ENCODE measurements at regions not wholly inside any gene's neighbourhood (a gene's known extent, or its start where the extent isn't known, plus 50 kb on each side); places are given as distances from the start of the nearest gene placed in this dataset.
"Not testable (repeated sequence)": the region's sequence is repeated elsewhere in the genome, so short reads cannot be mapped to it uniquely, and the experiment has no call there.

DNA sequence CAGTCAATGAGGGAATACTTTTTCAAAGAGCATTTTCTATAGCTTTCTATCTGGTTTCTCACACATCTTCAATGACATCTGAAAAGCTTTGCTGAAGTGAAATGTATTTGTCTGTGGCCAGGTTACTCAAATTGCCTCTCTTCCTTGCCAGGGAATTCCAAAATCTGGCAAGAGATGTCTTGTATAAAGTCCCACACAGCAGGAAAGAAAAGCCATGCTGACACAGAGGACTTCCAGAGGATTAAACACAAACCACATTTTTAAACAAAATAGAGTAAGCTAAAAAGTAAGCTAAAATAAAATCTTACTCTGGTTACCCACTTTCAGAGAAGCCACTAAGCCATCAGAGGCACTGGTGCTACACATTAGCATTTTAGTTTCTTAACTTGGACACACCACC is 93.1 kb upstream of the BCAR3 start:
- DNase-seq (ENCODE audit: low spot score in 2 of 2), result no peak

DNA sequence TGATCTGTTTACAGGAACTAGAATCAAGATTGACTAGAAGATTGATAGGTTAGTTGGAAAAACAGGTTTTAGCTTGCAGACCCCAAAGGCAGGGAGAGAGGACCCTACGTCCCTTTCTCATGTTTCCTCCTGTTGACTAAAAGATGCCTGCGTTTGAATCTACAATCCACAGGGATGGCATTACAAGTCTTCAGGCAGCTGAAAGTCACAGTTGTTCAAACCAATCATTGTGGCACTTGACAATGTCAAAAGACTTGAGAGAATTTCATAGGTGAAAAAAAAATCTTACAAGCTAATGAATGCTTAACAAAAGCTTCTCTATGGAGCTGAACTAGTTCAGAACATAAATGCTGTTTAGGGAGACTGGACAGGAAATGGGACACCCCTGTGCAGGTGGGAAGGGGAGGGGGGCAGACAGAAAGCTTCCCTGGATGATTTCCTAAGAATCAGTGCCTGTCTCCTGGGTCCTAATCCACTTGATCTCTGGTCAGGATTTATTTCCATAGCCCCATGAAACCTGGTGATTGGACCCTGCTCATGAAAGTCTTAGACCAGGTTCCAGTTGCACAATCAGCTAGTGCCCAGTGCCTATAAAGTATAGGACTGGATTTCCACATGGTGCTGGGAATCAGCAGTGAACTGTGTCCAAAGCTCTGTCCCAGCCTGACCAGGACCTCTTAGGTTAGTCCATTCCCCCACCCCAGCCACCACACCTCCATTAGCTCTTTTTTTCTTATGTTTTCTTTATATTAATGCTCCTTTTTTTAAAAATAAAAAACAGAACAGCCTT is 91.6 kb upstream of the BCAR3 start:
- FAIRE-seq (no peak), DNase-seq (ENCODE audit: low spot score in 2 of 2) (no peak)

More for the DNA sequence above, 93.1 kb upstream of the BCAR3 start:
- no peak for FAIRE-seq

DNA sequence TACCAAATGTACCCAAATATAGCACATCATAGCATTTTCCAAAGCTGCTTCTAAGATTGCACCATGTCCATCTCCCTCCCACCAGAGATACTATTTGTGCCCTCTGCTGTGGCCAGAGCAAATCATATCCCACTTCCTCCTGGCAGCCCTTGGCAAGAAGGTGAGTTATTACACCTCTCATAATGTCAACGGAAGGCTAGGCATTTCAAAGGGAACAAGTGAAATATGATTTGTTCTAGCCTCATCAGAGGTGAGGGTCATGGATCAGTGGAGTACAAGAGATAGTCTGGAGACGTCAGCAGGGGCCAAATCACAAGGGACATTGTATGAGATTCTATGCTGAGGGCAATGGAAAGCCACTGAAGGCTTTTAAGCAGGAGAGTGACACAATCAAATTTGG is 90.2 kb upstream of the BCAR3 start:
- DNase-seq (ENCODE audit: low spot score in 2 of 2), result no peak
- FAIRE-seq, result no peak

DNA sequence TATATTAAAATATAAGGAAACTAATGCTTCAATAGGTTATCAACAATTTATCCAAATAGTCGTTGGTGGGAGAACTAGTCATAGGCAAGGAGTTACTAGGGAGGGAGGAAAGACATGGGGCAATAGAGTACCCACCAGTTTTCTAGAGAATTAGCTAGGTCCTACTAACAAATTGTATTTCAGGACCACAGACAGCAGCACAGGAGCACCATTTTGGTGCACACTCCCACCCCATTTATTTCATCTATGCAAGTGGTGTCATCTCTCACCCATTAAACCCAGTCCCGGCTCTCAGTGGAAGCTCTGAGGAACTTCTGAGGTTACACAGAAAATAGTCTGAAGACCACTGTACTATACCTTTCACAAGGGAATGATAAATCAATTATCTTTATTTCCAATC is 89.0 kb upstream of the BCAR3 start:
- FAIRE-seq (no peak), DNase-seq (ENCODE audit: low spot score in 2 of 2) (no peak)

DNA sequence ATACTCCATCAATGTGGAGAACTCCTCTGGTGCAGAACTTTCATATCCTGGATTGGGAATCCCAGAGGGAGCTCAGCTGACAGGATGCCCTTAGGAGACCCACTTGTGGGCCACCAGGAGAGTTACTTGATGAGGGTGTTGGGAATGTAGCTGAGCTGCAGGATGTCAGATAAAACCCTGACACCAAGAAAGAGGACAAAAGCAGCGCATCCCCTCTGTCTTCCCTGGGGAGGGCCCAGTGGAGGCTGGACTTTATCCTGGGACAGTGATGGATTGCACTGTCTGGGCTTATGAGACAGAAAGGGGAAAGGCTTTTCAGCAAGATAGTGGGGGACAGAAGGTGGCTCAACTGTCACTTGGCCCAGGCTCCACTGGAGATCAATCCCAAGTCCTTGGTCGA is 88.1 kb upstream of the BCAR3 start:
- FAIRE-seq, result no peak
- no peak for DNase-seq (ENCODE audit: low spot score in 2 of 2)

DNA sequence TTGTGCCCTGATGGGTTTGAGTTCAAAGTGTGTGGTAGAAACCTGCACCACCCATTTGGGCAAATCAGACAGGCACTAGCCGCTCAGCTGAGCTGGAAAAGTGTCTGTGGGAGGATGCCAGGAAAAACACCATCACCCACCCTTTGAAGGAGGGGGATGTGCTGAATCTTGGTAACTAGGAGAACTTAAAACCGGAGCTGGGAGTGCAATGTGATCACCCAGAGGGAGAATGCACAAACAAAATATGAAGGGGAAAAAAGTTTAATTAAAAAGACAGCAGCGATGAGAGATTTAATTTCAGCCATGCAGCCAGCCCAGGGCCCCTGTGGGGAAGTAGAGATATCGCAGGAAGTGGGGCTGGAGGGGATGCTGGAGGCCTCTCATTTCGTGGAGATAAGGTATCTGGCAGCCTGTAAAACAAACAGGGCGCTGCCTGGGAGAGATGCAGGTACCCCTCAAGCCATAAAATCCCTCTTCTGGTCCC is 86.8 kb upstream of the BCAR3 start:
- DNase-seq (ENCODE audit: low spot score in 2 of 2) (peak in 1 of 2 donors; percentile 24), FAIRE-seq (no peak)

DNA sequence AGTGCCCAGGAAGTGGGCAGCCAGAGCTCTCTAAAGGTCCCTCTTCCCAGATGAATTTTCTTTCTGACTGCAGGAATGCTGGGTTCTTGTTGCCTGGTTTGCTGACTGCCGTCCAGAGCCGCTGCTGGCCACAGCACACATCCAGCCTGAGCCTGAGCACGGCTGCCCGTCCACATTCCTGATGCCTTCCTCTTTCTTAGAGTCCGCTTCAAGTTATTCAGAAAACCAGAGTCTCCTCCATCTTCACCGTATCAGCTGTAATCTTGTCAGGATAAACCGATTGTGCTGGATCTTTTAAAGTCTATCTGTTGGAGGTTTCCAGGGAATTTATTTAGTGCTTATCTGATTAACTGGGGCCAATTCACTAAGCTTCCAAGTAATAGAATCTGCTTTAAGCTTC is 84.8 kb upstream of the BCAR3 start:
- DNase-seq (ENCODE audit: low spot score in 2 of 2) (no peak), FAIRE-seq (no peak)

DNA sequence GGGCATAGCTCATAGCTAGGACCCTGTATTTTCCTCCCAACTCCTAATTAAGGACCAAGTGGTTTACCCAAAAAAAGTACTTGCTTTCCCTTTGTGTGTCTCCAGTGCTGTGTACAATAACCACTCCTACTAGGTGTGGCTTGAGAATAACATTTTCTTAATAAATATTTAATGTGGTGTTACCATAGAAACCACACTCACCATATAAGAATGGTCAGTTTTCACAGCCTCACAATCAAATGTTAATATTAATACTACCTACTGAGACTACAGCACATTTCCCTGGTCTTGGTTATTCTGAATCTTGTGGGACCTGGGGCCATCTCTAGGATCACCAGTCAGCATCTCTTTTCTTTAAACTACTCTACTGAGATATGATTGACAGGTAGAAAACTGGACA is 83.5 kb upstream of the BCAR3 start:
- no peak for DNase-seq (ENCODE audit: low spot score in 2 of 2)
- FAIRE-seq, result no peak

DNA sequence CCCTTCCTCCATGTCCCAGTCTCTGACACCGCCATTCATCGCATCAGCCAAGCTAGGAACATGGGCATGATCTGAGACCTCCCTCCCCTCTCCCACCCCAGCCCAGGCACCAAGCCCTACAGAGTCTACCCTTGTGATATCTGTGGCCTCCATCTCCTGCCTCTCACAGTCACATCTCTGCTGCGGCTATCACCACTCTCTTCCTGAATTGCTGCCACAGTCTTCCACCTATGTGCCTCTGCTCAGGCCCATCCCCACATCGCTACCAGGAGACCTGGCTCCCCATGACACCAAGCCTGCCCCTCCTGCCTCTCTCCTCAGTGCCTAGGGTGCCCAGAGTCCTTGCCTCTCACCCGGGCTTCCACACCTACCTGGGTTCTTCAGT is 82.7 kb upstream of the BCAR3 start:
- DNase-seq (ENCODE audit: low spot score in 2 of 2) (no peak), FAIRE-seq (no peak)

DNA sequence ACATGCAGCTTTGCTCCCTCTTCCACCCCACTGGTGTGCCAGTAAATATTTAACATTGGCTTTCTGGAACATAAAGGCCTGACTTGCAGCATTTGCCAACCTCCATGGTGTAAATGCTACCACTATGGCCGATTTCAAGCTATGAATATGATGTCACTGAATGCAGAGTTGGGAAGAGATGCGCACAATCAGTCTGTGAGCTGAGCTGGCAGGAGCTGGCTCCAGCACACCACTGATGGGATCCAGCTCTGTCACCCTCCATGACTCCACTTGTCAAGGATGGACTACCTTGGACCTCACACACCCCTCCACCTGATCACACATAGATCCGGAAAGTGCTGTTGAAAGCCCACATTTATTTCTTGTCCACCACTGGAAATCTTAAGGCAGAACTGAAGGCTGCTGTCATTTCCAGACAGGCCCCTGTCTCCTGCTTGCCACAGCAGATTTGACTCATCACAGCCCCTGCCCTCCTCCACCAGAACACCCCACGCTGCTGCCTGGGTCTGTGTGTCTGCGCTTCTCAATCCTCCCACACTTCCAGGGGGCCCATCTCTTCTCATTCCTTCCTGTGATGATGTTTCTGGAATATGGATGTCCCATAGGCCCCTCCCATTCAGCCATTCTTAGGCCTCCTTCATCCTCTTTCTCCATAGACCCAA is 82.2 kb upstream of the BCAR3 start:
- DNase-seq (ENCODE audit: low spot score in 2 of 2) (no peak), FAIRE-seq (no peak)

DNA sequence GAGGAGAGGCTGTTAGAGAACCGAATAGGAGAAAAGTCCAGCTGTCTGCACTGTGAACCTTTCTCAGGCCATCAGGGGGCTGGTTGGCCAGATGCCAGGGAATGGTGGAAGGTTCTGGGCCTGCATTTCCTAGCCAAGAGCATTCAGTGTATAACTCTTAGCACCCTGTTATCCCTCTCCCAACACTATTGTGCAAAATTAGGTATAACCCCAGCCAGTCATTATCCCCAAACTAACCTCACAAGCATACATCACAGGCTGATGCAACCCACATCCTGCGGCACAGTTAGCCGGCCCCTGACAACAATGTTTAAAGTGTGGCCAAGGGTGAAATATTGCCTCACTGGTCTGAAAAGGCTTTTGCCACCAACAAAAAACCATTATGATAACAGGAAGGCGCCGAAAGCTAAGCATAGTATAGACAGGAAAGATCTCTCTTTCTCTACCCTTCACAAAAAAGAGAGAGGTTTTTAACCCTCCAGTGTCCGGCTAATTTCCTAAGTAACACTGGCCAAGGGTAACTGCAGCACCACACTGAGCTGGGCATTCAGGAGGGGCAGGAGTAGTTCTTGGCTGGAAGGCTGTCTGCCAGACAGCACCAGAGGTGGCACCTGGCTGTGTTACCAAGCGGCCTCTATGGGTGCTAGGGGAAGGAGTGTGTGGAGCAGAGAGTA is 77.3 kb upstream of the BCAR3 start:
- no peak for DNase-seq (ENCODE audit: low spot score in 2 of 2)
- FAIRE-seq, result no peak

DNA sequence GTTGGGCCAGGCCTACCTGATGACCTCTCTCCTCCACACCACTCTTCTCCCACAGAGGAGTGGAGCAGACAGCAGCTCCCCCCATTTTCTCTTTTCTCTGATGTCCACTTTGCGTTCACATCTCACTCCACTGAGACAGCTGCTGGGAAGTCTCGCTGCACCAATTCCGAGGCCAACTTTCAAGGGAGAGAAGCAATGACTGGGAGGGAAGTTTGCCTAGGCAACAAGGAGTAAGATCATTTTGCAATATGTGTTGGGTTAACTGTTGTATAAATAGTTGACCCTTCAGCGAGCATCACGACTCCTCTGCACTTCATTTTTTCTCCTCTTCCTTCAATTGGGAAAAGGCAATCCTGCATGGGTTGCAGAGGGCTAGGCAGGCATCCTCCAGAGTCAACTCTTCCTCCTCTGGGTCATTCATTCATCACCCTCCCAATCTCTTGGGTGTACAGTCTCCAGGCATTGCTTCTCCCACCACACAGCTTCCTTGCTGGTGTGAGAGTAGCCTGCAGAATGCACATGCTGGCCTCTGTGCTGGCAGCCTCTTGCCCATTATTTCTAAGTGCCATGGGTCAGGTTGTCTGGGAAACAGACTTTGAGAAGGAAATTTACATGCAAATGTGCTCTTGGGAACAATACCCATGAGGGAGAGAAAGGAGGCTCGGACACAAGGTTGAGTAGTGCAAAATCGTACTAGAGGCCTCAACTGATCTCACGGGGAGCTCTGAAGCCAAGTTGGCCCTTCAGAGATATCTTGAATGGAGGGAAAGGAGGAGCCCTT is 75.8 kb upstream of the BCAR3 start:
- no peak for FAIRE-seq
- no peak for DNase-seq (ENCODE audit: low spot score in 2 of 2)

DNA sequence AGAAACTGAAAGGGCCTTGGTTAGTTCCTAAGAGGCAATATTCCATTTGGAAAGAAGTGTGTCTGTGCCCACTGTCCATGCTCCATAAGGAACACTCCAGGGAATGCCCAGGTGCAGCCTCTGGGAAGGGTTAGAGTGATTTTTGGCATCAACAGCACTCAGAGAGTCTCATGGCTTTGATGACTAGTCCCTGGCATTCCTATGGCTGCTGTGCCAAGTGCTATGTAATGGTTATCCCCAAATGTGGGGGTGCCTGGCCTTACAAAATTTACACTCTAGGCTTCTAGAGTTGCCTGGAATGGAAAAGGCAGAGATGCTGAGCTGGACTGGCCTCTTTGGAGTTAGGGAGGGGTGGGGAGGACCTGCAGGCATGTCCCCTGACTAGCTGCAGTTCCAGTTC is 75.0 kb upstream of the BCAR3 start:
- FAIRE-seq, result no peak
- no peak for DNase-seq (ENCODE audit: low spot score in 2 of 2)

DNA sequence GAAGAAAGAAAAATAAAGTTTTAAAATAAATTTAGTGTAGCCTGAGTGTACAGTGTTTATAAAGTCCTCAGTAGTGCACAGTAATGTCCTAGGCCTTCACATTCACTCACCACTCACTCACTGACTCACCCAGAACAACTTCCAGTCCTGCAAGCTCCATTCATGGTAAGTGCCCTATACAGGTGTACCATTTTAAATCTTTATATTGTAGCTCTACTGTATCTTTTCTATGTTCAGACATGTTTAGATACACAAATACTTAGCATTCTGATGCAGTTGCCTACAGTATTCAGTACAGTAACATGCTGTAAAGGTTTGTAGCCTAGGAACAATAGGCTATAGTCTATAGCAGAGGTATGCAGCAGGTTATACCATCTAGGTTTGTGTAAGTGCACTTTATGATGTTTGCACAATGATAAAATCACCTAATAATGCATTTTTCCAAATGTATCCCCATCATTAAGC is 73.6 kb upstream of the BCAR3 start:
- FAIRE-seq; DNase-seq (ENCODE audit: low spot score in 2 of 2): not testable (repeated sequence)

DNA sequence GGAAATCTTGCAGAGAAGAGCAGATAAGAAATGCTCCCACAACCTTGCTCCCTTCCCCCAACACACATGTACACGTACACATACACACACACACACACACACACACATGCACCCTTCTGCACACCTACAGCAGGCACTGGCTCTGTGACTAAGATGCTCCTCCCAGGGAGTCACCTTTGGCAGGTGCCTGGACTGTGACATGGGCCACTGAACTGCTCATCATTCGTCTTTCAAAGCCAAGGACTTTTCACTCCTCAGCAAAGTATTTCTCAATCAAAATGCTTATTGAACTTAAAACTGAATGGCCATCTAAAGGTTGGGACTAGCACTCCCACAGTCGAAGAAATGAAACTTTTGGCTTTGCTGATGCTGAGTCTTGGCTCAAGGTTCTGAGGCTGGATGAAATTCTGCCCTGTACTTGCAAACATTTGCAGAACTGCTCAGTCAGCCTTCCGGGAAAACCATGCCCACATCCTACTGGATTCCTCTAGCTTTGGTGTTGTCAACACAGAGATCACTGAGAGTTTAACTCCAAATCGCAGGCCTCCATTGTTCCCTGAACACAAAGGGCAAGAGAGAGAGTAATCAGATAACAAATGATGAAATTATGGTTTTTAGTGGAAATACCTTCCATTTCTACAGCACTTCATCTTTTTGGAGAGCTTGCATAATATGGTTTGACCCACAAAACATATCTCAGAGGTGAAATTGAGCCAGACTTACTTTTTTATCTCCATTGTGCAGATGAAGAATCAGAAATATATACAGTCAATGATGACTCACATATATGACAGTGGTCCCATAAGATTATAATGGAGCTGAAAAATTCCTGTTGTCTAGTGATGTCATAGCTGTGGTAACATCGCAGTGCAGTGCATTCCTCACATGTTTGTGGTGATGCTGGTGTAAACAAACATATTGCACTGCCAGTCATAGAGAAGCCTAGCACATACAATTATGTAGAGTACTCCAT is 72.4 kb upstream of the BCAR3 start:
- no peak for DNase-seq (ENCODE audit: low spot score in 2 of 2)
- FAIRE-seq, result no peak

DNA sequence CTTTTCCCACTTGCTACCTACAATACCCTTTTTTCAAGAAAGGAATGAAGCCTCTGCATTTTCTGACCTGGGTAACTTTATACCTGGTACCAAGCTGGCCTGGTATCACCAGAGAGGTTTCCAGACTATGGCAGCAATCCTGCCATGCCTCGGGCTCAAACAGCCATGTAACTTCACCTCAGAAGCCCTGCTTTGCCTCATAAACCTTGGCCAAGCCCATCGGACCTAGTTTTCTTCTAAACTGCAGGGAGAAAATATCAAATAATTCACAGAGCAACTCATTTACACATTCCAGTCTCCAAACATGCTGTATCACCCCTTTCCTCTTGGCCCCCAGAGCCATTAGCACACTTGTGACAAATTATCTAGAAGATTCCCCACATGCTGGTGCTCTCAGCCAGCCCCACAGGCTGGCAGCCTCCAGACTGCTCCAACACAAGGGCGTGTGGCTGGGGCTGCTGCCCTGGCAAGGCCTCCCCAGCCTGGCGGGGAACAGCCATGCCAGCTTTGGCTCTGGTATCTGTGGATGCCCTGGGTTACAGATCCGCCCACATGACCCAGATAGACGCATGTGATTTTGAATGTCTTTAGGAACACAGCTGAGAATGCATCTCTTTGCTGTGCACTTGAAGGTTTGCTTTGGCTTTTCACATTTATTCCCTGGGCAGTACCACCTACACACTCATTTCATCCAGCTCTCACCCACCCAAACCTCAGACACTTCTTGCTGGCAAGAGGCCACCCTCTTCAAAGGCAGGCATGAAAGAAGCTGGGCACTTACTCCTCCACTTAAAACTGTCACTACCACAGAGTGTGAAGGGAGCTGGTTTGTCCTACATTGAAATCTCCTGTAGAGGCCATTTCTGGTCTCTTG is 70.0 kb upstream of the BCAR3 start:
- no peak for DNase-seq (ENCODE audit: low spot score in 2 of 2)
- no peak for FAIRE-seq

DNA sequence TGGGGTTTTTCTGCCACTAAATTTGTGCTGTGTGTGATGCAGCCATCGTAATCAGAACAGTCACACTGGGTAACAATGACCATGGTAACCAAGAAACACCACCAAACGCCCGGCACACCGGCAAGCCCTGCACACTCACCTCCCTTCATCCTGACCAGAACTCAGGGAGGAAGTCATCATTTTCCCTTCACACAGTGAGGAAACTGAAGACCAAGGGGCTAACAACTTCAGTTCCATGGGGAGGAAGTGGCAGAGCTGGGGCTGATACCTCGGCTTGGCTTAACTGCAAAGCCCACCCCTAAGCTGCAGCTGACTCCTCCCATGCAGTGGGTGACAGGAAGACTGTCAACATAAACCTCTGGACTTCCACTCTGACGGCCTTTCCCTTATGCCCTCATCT is 69.3 kb upstream of the BCAR3 start:
- FAIRE-seq (no peak), DNase-seq (ENCODE audit: low spot score in 2 of 2) (no peak)

DNA sequence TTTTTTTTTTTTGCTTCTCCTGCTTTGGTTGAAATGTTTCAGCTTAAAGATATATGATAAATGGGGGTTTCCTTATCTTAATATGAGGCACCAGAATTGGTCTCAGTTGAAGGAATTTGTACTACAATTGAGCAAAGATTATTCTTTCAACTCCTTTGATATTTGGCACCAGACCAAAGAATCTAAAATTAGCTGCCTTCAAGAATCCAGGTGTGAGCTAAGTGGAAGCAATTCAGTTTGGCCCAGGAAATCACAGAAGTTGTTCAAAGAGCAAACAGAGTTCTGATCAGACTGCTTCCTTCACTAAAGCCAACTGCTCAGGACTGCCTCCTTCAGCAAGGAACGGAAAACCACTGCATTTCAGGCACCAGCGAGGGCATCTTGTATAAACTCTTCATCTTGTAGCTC is 68.3 kb upstream of the BCAR3 start:
- FAIRE-seq, result no peak
- DNase-seq (ENCODE audit: low spot score in 2 of 2), result no peak

DNA sequence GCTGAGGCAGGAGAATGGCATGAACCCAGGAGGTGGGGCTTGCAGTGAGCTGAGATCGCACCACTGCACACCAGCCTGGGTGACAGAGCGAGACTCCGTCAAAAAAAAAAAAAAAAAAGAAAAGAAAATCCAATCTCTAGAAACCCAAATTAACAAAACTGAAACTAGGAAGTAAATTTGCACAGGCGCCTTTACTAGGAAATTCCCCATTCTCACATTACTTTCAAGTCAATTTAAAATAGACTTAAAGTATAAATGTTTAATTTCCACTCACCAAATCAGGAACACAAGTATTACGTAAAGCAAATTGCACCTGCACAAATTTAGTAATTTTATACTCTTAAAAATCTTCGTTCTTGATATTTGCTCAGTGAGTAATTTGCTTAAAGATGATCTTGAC is 67.8 kb upstream of the BCAR3 start:
- DNase-seq (ENCODE audit: low spot score in 2 of 2) (no peak), FAIRE-seq (no peak)

Data from frontal cortex (tissue), 3 donors.